Vagina (tissue), 2 donors: ENCODE measurements at regions not wholly inside any gene's neighbourhood (a gene's known extent, or its start where the extent isn't known, plus 50 kb on each side); places are given as distances from the start of the nearest gene placed in this dataset.

Experiments
- DNase-seq, 2 donors: peaks; one replicate each; pipeline ENCODE4 v3.0.0-alpha.2; 2017; ENCODE audit errors: extremely low spot score in 2 of 2
- H3K27ac ChIP-seq: fragments of 200-600 bp; sonication (generic); one replicate; pipeline ENCODE4 v1.5.1; 2019
- H3K27me3 ChIP-seq: fragments of 200-600 bp; sonication (generic); one replicate; pipeline ENCODE4 v1.5.1; 2019
- H3K36me3 ChIP-seq, 2 donors: fragments of 200-600 bp; sonication (generic); one replicate each; pipeline ENCODE4 v1.5.1; 2017 to 2019
- H3K4me1 ChIP-seq: fragments of 200-600 bp; sonication (generic); one replicate; pipeline ENCODE4 v1.5.1; 2019
- H3K4me3 ChIP-seq, 2 donors: fragments of 200-600 bp; sonication (generic); 1 replicate in 1 of 2; 2 replicates in 1 of 2; pipeline ENCODE4 v1.5.1; 2016 to 2019
- H3K9me3 ChIP-seq: fragments of 200-600 bp; sonication (generic); one replicate; pipeline ENCODE4 v1.5.1; 2019
- CTCF ChIP-seq, 3 experiments: fragments of 450-650 bp in 2 of 3; fragments of 200-600 bp in 1 of 3; sonication (generic) in 1 of 3; IDR thresholded peaks; one replicate each; pipeline ENCODE4 v1.5.1; 2017 to 2019; ENCODE audit warnings: antibody characterized with exemption in 3 of 3, mild to moderate bottlenecking in 2 of 3, moderate library complexity in 2 of 3
- POLR2A ChIP-seq, 2 donors: fragments of 450-650 bp; IDR thresholded peaks; one replicate each; pipeline ENCODE4 v1.6.1; 2017; ENCODE audit warnings: antibody characterized with exemption in 2 of 2, mild to moderate bottlenecking in 2 of 2, moderate library complexity in 2 of 2
- POLR2AphosphoS5 ChIP-seq, 2 donors: sonication (generic); formaldehyde crosslinking; IDR thresholded peaks; one replicate each; pipeline ENCODE4 v1.9.0; 2017; ENCODE audit warnings: antibody characterized with exemption in 2 of 2, mild to moderate bottlenecking in 2 of 2, low read depth in 1 of 2; ENCODE audit not compliant: insufficient read depth in 1 of 2
- intact Hi-C: fragments of 100-400 bp; cut with DNase I; formaldehyde crosslinking; loops from one replicate; pipeline ENCODE4 v1.15.1; 2023

- H3K9me3 ChIP-seq = no peaks in the 10 kb centered on the region
- H3K27ac ChIP-seq = no peak overlapping the region
- peaks cover 0 to 13% of the 10 kb centered on the region in 2 donors for H3K36me3 ChIP-seq
- no peak for DNase-seq
- H3K4me3 ChIP-seq = no peak overlapping the region
- no peaks in the 10 kb centered on the region for H3K4me1 ChIP-seq
- TF ChIP-seq CTCF (IDR thresholded peaks at IDR 0.05) (no peak), POLR2A (IDR thresholded peaks at IDR 0.05) (no peak), POLR2AphosphoS5 (IDR thresholded peaks at IDR 0.05; ENCODE audit: insufficient read depth in 1 of 2, low read depth in 1 of 2) (no peak)
- no peaks in the 10 kb centered on the region for H3K27me3 ChIP-seq
- intact Hi-C loops = no loop called here
These were observed 59.8 kb upstream of the NR2F2 start for GRCh38 chr15:96270581-96271172.

DNA sequence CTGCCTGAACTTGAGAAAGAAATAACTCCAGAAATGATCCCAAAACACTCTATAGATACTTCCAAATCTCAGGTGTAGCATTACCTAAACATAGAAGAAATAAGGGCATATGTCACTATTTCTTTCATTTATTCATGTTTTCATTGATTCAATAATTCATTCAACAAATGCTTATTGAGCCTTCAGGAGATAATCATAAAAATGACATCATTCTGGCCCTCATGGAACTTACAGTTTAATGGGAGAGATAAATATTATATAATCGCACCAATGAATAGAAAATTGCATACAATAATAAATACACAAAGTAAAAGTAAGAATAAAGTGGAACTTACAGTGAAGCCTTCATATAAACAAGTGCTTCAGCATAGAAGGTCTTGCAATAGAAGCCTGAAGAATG is 58.1 kb upstream of the NR2F2 start:
- TF ChIP-seq CTCF (IDR thresholded peaks at IDR 0.05) (no peak), POLR2AphosphoS5 (IDR thresholded peaks at IDR 0.05; ENCODE audit: insufficient read depth in 1 of 2, low read depth in 1 of 2) (no peak), POLR2A (IDR thresholded peaks at IDR 0.05) (no peak)
- Histone ChIP-seq H3K36me3 (peaks cover 0 to 13% of the 10 kb centered on the region in 2 donors), H3K4me1 (no peaks in the 10 kb centered on the region), H3K27ac (no peak overlapping the region), H3K27me3 (no peaks in the 10 kb centered on the region), H3K9me3 (no peaks in the 10 kb centered on the region), H3K4me3 (no peak overlapping the region)
- intact Hi-C loops = no loop called here
- no peak for DNase-seq

- Histone ChIP-seq H3K9me3 (no peaks in the 10 kb centered on the region), H3K36me3 (peaks cover 0 to 10% of the 10 kb centered on the region in 2 donors), H3K4me1 (no peaks in the 10 kb centered on the region), H3K27me3 (no peaks in the 10 kb centered on the region), H3K4me3 (no peak overlapping the region), H3K27ac (no peak overlapping the region)
- intact Hi-C loops = no loop called here
- DNase-seq = no peak
- TF ChIP-seq POLR2A (IDR thresholded peaks at IDR 0.05) = no peak
- TF ChIP-seq CTCF (IDR thresholded peaks at IDR 0.05) = no peak
- TF ChIP-seq POLR2AphosphoS5 (IDR thresholded peaks at IDR 0.05; ENCODE audit: insufficient read depth in 1 of 2, low read depth in 1 of 2) = no peak
These were observed 57.0 kb upstream of the NR2F2 start for GRCh38 chr15:96273317-96274086.

GRCh38 chr15:96274087-96274440 is 56.4 kb upstream of the NR2F2 start:
- no peaks in the 10 kb centered on the region for H3K9me3 ChIP-seq
- TF ChIP-seq POLR2A (IDR thresholded peaks at IDR 0.05) (no peak), POLR2AphosphoS5 (IDR thresholded peaks at IDR 0.05; ENCODE audit: insufficient read depth in 1 of 2, low read depth in 1 of 2) (no peak), CTCF (IDR thresholded peaks at IDR 0.05) (no peak)
- no peak for DNase-seq
- H3K27ac ChIP-seq = no peak overlapping the region
- H3K4me1 ChIP-seq = no peaks in the 10 kb centered on the region
- H3K36me3 ChIP-seq = peaks cover 0 to 5% of the 10 kb centered on the region in 2 donors
- no peak overlapping the region for H3K4me3 ChIP-seq
- intact Hi-C loops = no loop called here
- H3K27me3 ChIP-seq = no peaks in the 10 kb centered on the region

- no peaks in the 10 kb centered on the region for H3K4me1 ChIP-seq
- H3K4me3 ChIP-seq = no peak overlapping the region
- DNase-seq = no peak
- no peaks in the 10 kb centered on the region for H3K27me3 ChIP-seq
- intact Hi-C loops = no loop called here
- TF ChIP-seq POLR2AphosphoS5 (IDR thresholded peaks at IDR 0.05; ENCODE audit: insufficient read depth in 1 of 2, low read depth in 1 of 2) = no peak
- TF ChIP-seq CTCF (IDR thresholded peaks at IDR 0.05) = no peak
- no peak for TF ChIP-seq POLR2A (IDR thresholded peaks at IDR 0.05)
- no peaks in the 10 kb centered on the region for H3K36me3 ChIP-seq
- H3K27ac ChIP-seq = no peak overlapping the region
- H3K9me3 ChIP-seq = no peaks in the 10 kb centered on the region
These were observed 55.8 kb upstream of the NR2F2 start for GRCh38 chr15:96274698-96275097.
